Keratinocyte (primary cell): ENCODE measurements at regions not wholly inside any gene's neighbourhood (a gene's known extent, or its start where the extent isn't known, plus 50 kb on each side); places are given as distances from the start of the nearest gene placed in this dataset.

Experiments used
- CTCF ChIP-seq, 3 experiments: IDR thresholded peaks in 1 of 3; conservative IDR thresholded peaks in 1 of 3; optimal IDR thresholded peaks in 1 of 3; 2 replicates in 2 of 3; 3 replicates in 1 of 3; pipeline versions ENCODE3 to v1.5.1; 2011; ENCODE audit warnings: low read length in 3 of 3, mild to moderate bottlenecking in 3 of 3, moderate library complexity in 2 of 3, control low read depth in 1 of 3, inconsistent platforms in 1 of 3; ENCODE audit not compliant: insufficient read depth in 2 of 3; ENCODE audit errors: extremely low read depth in 1 of 3
- EZH2 ChIP-seq: IDR thresholded peaks from one replicate; pipeline ENCODE4 v1.6.1; 2012; ENCODE audit warnings: inconsistent platforms, mild to moderate bottlenecking, low read length, moderate library complexity

DNA sequence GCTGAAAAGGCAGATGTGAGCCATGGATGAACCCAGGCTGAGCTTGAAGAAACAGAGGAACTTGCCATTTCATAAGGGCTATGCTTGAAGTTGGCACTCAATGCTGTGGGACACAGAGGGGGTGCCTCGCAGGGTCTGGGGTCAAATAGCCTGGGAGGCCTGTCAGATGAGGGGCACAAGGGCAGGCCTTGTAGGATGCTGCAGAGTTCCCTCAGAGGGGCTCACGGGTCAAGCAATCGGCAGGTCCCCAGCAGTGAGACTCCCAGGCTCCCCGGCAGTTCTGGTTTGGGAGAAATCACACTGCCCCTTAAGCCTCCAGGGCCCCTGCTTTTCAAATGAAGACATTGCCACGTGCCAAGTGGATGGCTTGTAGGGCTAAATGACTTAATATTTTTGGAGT is 116.7 kb upstream of the GRIK3 start:
- TF ChIP-seq CTCF (optimal IDR thresholded peaks at IDR 0.05 in 1 of 3, IDR thresholded peaks at IDR 0.05 in 1 of 3, conservative IDR thresholded peaks at IDR 0.05 in 1 of 3; ENCODE audit: extremely low read depth in 1 of 3, insufficient read depth in 2 of 3, low read length in 3 of 3) = no peak
- no peak for TF ChIP-seq EZH2
